ENCODE measurements at regions not wholly inside any gene's neighbourhood (a gene's known extent, or its start where the extent isn't known, plus 50 kb on each side); places are given as distances from the start of the nearest gene placed in this dataset.

GRCh38 chr3:159852266-159852665 is 136.4 kb upstream of the IL12A start:
- H3K27me3 ChIP-seq (ENCODE audit: control insufficient read depth in 2 of 2, insufficient read depth in 2 of 2, low read length in 2 of 2), result peaks cover 4 to 11% of the 10 kb centered on the region in 2 experiments; a peak in 2 of 5 replicates
- H3K9me1 ChIP-seq (ENCODE audit: control insufficient read depth, insufficient read depth, low read length), result no peaks in the 10 kb centered on the region
- no peak overlapping the region for H3K4me2 ChIP-seq (ENCODE audit: insufficient read depth, low read length)
- FAIRE-seq, result no peak
- TF ChIP-seq PHF21A (IDR thresholded peaks at IDR 0.05; ENCODE audit: borderline replicate concordance, low read depth) (no peak), TRIM28 (IDR thresholded peaks at IDR 0.05) (no peak), FOXJ2 (tag; IDR thresholded peaks at IDR 0.05) (no peak), ARID1B (IDR thresholded peaks at IDR 0.05) (no peak), FOXK1 (CRISPR knock-in tag; IDR thresholded peaks at IDR 0.05; ENCODE audit: borderline replicate concordance) (no peak), CREB3 (tag; conservative IDR thresholded peaks at IDR 0.05; ENCODE audit: low read depth) (no peak), TCF3 (CRISPR knock-in tag; IDR thresholded peaks at IDR 0.05) (no peak), SREBF2 (CRISPR knock-in tag; IDR thresholded peaks at IDR 0.05) (no peak), ZNF79 (CRISPR knock-in tag; IDR thresholded peaks at IDR 0.05; ENCODE audit: low read depth) (no peak), ZNF398 (CRISPR knock-in tag; IDR thresholded peaks at IDR 0.05) (no peak), U2AF1 (optimal IDR thresholded peaks at IDR 0.05; ENCODE audit: low read depth, low read length) (no peak), RUNX1 (IDR thresholded peaks at IDR 0.05; ENCODE audit: low read depth) (no peak), PCBP1 (IDR thresholded peaks at IDR 0.05; ENCODE audit: low read depth, low read length, poor library complexity, severe bottlenecking) (no peak)
- in situ Hi-C loops (cut with MboI), result no loop called here
- H3K79me2 ChIP-seq (ENCODE audit: control insufficient read depth, insufficient read depth, low read length), result no peaks in the 10 kb centered on the region
- H3K27ac ChIP-seq (ENCODE audit: extremely low read depth, low read depth, low read length), result no peak overlapping the region
- no peak overlapping the region for H3K4me3 ChIP-seq
- ChIA-PET CTCF (ENCODE audit: low intra/inter-chr PET ratio) (no interaction called here), POLR2A (interaction anchor here (0.6 to 1.1 kb wide), 2 partner anchors 10 to 409 kb away, joined by 3 read pairs; no protein-coding TSS in a partner anchor)
- no TSS peak for BruUV-seq (replicated peaks)
- H3K9ac ChIP-seq (ENCODE audit: insufficient read depth in 1 of 2, low read depth in 2 of 2, low read length in 2 of 2), result no peak overlapping the region
- no peaks in the 10 kb centered on the region for H4K20me1 ChIP-seq (replicated peaks; ENCODE audit: control insufficient read depth, insufficient read depth, low read length)
- H3K36me3 ChIP-seq (ENCODE audit: control insufficient read depth, insufficient read depth, low read length), result no peaks in the 10 kb centered on the region
- 0% methylated on average over 2 of the region's 2 CpGs for WGBS (ENCODE audit: insufficient coverage, low coverage, missing lambda C conversion rate)
- no peaks in the 10 kb centered on the region for H3K4me1 ChIP-seq (replicated peaks in 1 of 2; ENCODE audit: control insufficient read depth in 2 of 2, insufficient read depth in 2 of 2, low read length in 2 of 2)
- intact Hi-C loops (cut with micrococcal nuclease), result no loop called here
- ATAC-seq, result no peak
- H2AFZ ChIP-seq (ENCODE audit: low read depth, low read length), result no peak overlapping the region
- DNase-seq (ENCODE audit: extremely low read depth in 1 of 4, low spot score in 3 of 4), result no peak
- H3K9me3 ChIP-seq (replicated peaks; ENCODE audit: control insufficient read depth, insufficient read depth, low read depth, low read length), result no peaks in the 10 kb centered on the region
